ENCODE measurements at regions not wholly inside any gene's neighbourhood (a gene's known extent, or its start where the extent isn't known, plus 50 kb on each side); places are given as distances from the start of the nearest gene placed in this dataset.

GRCh38 chr12:18818579-18819268 is 80.8 kb downstream of the CAPZA3 start:
- TF ChIP-seq CTCF (conservative IDR thresholded peaks at IDR 0.05) = no peak
- Mint-ChIP-seq H3K4me1 (no peaks in the 10 kb centered on the region), H3K9me3 (no peaks in the 10 kb centered on the region), H3K27ac (ENCODE audit: unreplicated experiment) (no peak overlapping the region), H3K27me3 (ENCODE audit: low read depth) (no peaks in the 10 kb centered on the region), H3K36me3 (ENCODE audit: low read depth) (no peaks in the 10 kb centered on the region), H3K4me3 (no peak overlapping the region)
- no peak for DNase-seq (ENCODE audit: low read depth, low spot score)

DNA sequence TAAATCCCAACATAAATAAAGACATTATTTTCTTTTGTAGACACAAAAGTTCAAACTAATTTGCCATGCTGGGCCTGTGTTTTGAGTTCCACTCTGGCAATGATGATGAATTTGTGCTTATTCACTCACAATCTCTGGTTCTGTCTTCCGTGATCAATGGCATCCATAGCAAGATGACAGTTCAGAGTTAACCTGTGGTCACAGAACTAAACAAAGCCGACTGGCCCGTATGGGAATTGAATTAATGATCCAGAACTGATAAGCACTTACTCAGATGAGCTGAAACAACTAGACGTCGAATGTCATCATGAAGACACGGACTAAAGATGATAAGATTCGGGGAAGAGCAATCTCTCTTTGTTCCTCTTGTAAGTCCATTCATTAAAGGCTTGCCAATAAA is 81.6 kb downstream of the CAPZA3 start:
- Mint-ChIP-seq H3K27me3 (ENCODE audit: low read depth) (no peaks in the 10 kb centered on the region), H3K4me3 (no peak overlapping the region), H3K9me3 (no peaks in the 10 kb centered on the region), H3K36me3 (ENCODE audit: low read depth) (no peaks in the 10 kb centered on the region), H3K4me1 (no peaks in the 10 kb centered on the region), H3K27ac (ENCODE audit: unreplicated experiment) (no peak overlapping the region)
- DNase-seq (ENCODE audit: low read depth, low spot score) = no peak
- no peak for TF ChIP-seq CTCF (conservative IDR thresholded peaks at IDR 0.05)

DNA sequence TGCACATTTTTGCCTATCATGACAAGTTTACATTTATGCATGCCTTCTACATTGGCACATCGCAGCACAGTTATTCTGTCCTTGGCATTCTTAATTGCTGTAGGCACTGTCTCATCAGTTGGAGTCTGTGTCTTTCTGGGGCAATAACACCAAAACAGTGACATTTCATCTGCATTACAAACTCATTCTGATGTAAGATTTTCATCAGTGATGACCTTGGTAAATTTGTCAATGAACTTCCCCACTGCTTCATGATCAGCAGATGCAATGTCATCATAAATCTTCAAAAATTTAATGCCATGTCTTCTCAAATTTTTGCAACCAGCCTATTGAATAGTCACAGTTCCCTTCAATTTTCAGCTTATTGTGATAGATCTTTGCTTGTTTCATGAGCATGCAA is 85.5 kb downstream of the CAPZA3 start:
- H3K36me3 Mint-ChIP-seq (ENCODE audit: low read depth) = no peaks in the 10 kb centered on the region
- H3K4me1 Mint-ChIP-seq = no peaks in the 10 kb centered on the region
- no peak for DNase-seq (ENCODE audit: low read depth, low spot score)
- H3K9me3 Mint-ChIP-seq = peaks cover 3% of the 10 kb centered on the region
- no peaks in the 10 kb centered on the region for H3K27me3 Mint-ChIP-seq (ENCODE audit: low read depth)
- no peak overlapping the region for H3K27ac Mint-ChIP-seq (ENCODE audit: unreplicated experiment)
- no peak for TF ChIP-seq CTCF (conservative IDR thresholded peaks at IDR 0.05)
- no peak overlapping the region for H3K4me3 Mint-ChIP-seq

DNA sequence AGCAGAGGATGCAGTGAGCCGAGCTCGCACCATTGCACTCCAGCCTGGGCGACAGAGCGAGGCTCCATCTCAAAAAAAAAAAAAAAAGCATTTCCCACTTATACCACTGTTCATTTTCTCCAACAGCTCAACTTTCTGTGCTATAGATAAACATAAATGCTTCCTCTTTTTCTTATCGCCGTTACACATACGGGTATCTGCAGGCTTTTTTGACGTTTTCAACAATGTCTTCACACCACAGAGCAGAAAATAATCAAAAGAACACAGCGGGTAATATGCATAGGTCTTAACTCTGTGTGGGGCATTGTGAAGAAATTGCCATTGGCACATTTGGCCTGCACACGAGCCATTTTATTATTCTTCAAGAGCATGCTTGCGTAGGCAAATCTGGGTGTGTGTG is 86.4 kb downstream of the CAPZA3 start:
- TF ChIP-seq CTCF (conservative IDR thresholded peaks at IDR 0.05) = no peak
- Mint-ChIP-seq H3K4me1 (no peaks in the 10 kb centered on the region), H3K36me3 (ENCODE audit: low read depth) (peaks cover 5% of the 10 kb centered on the region), H3K27me3 (ENCODE audit: low read depth) (no peaks in the 10 kb centered on the region), H3K9me3 (peaks cover 11% of the 10 kb centered on the region), H3K4me3 (no peak overlapping the region), H3K27ac (ENCODE audit: unreplicated experiment) (no peak overlapping the region)
- no peak for DNase-seq (ENCODE audit: low read depth, low spot score)

DNA sequence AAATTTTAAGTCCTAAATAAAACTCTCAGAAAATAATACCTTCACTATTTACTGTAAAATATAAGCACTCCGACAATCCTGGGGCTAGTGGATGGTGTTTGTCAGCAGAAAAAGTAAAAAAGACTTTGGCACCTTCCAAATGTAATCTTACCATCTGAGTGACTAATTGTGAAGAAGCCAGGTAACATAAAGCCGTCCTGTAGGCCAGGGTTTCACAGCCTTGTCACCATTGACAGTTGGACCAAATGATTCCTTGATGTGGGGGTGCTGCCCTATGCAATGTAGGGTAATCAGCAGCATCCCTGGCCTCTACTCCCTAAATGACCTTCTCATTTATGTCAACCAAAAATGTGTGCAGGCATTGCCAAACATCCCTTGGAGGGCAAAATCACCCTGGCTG is 87.2 kb downstream of the CAPZA3 start:
- Mint-ChIP-seq H3K27ac (ENCODE audit: unreplicated experiment) (no peak overlapping the region), H3K4me1 (no peaks in the 10 kb centered on the region), H3K36me3 (ENCODE audit: low read depth) (peaks cover 5% of the 10 kb centered on the region), H3K9me3 (peaks cover 11% of the 10 kb centered on the region), H3K4me3 (no peak overlapping the region), H3K27me3 (ENCODE audit: low read depth) (no peaks in the 10 kb centered on the region)
- no peak for TF ChIP-seq CTCF (conservative IDR thresholded peaks at IDR 0.05)
- no peak for DNase-seq (ENCODE audit: low read depth, low spot score)

Measured in neural crest cell (in vitro differentiated cells).